ENCODE measurements at regions not wholly inside any gene's neighbourhood (a gene's known extent, or its start where the extent isn't known, plus 50 kb on each side); places are given as distances from the start of the nearest gene placed in this dataset.
A peak's percentile ranks its signal among the peaks of the same experiment; 100 is the strongest.

- TF ChIP-seq, protein P1, sequence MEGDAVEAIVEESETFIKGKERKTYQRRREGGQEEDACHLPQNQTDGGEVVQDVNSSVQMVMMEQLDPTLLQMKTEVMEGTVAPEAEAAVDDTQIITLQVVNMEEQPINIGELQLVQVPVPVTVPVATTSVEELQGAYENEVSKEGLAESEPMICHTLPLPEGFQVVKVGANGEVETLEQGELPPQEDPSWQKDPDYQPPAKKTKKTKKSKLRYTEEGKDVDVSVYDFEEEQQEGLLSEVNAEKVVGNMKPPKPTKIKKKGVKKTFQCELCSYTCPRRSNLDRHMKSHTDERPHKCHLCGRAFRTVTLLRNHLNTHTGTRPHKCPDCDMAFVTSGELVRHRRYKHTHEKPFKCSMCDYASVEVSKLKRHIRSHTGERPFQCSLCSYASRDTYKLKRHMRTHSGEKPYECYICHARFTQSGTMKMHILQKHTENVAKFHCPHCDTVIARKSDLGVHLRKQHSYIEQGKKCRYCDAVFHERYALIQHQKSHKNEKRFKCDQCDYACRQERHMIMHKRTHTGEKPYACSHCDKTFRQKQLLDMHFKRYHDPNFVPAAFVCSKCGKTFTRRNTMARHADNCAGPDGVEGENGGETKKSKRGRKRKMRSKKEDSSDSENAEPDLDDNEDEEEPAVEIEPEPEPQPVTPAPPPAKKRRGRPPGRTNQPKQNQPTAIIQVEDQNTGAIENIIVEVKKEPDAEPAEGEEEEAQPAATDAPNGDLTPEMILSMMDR (conservative IDR thresholded peaks at IDR 0.05) = no peak
- H3K4me3 Mint-ChIP-seq = no peak overlapping the region
- no peaks in the 10 kb centered on the region for H3K27me3 Mint-ChIP-seq
- H3K4me1 Mint-ChIP-seq (ENCODE audit: unreplicated experiment) = no peaks in the 10 kb centered on the region
- H3K9me3 Mint-ChIP-seq = no peaks in the 10 kb centered on the region
- no peak for DNase-seq (ENCODE audit: extremely low spot score, unreplicated experiment)
- H3K36me3 Mint-ChIP-seq = no peaks in the 10 kb centered on the region
- no peak overlapping the region for H3K27ac Mint-ChIP-seq
Measured at GRCh38 chr14:35961697-35962274, 135.6 kb downstream of the BRMS1L start.

GRCh38 chr14:35959835-35960234 is 133.7 kb downstream of the BRMS1L start:
- TF ChIP-seq, protein P1 (conservative IDR thresholded peaks at IDR 0.05) = no peak
- no peak overlapping the region for H3K27ac Mint-ChIP-seq
- H3K4me3 Mint-ChIP-seq = no peak overlapping the region
- H3K4me1 Mint-ChIP-seq (ENCODE audit: unreplicated experiment) = peaks cover 4% of the 10 kb centered on the region
- no peaks in the 10 kb centered on the region for H3K27me3 Mint-ChIP-seq
- no peak for DNase-seq (ENCODE audit: extremely low spot score, unreplicated experiment)
- no peaks in the 10 kb centered on the region for H3K9me3 Mint-ChIP-seq
- H3K36me3 Mint-ChIP-seq = no peaks in the 10 kb centered on the region

DNA sequence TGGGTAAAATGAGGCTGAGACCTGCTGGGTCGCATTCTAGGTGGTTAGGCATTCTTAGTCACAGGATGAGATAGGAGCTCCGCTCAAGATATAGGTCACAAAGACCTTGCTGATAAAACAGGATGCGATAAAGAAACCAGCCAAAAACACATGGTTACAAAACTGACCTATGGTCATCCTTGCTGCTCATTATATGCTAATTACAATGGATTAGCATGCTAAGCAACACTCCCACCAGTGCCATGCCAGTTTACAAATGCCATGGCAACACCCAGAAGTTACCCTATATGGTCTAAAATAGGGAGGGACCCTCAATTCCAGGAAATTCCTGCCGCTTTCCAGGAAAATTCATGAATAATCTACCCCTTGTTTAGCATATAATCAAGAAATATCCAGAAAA is 132.4 kb downstream of the BRMS1L start:
- Mint-ChIP-seq H3K4me1 (ENCODE audit: unreplicated experiment) (peaks cover 4% of the 10 kb centered on the region), H3K36me3 (no peaks in the 10 kb centered on the region), H3K27me3 (no peaks in the 10 kb centered on the region), H3K27ac (no peak overlapping the region), H3K9me3 (no peaks in the 10 kb centered on the region), H3K4me3 (no peak overlapping the region)
- TF ChIP-seq, protein P1 (conservative IDR thresholded peaks at IDR 0.05) = no peak
- DNase-seq (ENCODE audit: extremely low spot score, unreplicated experiment) = no peak

GRCh38 chr14:35956376-35957085 is 130.4 kb downstream of the BRMS1L start:
- no peaks in the 10 kb centered on the region for H3K9me3 Mint-ChIP-seq
- no peak for DNase-seq (ENCODE audit: extremely low spot score, unreplicated experiment)
- H3K36me3 Mint-ChIP-seq = no peaks in the 10 kb centered on the region
- H3K27ac Mint-ChIP-seq = no peak overlapping the region
- H3K4me1 Mint-ChIP-seq (ENCODE audit: unreplicated experiment) = peaks cover 14% of the 10 kb centered on the region
- no peaks in the 10 kb centered on the region for H3K27me3 Mint-ChIP-seq
- no peak overlapping the region for H3K4me3 Mint-ChIP-seq
- TF ChIP-seq, protein P1 (conservative IDR thresholded peaks at IDR 0.05) = no peak

- no peaks in the 10 kb centered on the region for H3K27me3 Mint-ChIP-seq
- TF ChIP-seq, protein P1 (conservative IDR thresholded peaks at IDR 0.05) = no peak
- peaks cover 26% of the 10 kb centered on the region for H3K4me1 Mint-ChIP-seq (ENCODE audit: unreplicated experiment)
- H3K27ac Mint-ChIP-seq = peak overlapping the region; percentile 27
- H3K9me3 Mint-ChIP-seq = no peaks in the 10 kb centered on the region
- no peaks in the 10 kb centered on the region for H3K36me3 Mint-ChIP-seq
- DNase-seq (ENCODE audit: extremely low spot score, unreplicated experiment) = no peak
- H3K4me3 Mint-ChIP-seq = no peak overlapping the region
Measured at GRCh38 chr14:35952584-35952983, 126.4 kb downstream of the BRMS1L start.
